ENCODE measurements at regions not wholly inside any gene's neighbourhood (a gene's known extent, or its start where the extent isn't known, plus 50 kb on each side); places are given as distances from the start of the nearest gene placed in this dataset.

DNA sequence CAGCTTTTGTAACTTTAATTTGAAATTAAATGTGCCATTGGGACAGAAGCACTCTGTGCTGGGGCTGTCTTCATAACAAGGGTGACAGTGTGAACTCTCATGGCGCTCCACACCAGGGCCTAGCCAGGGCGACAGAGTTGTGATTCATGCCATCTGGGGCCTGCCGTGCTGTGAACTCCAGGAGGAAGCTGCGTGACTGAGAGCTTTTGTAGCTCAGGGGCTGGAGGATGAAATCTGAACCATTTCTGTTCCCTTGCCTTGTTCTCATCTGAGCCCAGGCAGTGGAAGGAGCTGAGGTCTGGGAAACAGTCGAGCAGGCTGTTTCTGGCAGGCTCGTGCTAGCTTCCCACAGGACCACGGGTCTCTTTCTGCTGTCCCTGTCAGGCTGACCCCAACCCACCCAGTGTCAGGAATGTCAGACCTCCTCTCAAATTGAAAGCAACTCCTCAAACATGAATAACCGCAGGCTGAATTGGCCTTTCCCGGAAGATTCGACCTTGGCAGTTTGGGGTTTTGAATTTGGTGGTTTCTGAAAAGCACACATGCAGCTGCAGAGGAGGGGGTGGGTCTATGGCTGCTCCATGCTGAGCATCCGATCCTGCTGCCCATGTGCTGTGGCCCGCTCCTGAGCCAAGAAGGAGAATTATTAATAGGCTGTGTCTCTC is 69.2 kb upstream of the RPS23 start:
- peak overlapping the region in 2 of 3 experiments; percentile 11 to 57 for H3K4me3 Mint-ChIP-seq
- TF ChIP-seq, protein P1, sequence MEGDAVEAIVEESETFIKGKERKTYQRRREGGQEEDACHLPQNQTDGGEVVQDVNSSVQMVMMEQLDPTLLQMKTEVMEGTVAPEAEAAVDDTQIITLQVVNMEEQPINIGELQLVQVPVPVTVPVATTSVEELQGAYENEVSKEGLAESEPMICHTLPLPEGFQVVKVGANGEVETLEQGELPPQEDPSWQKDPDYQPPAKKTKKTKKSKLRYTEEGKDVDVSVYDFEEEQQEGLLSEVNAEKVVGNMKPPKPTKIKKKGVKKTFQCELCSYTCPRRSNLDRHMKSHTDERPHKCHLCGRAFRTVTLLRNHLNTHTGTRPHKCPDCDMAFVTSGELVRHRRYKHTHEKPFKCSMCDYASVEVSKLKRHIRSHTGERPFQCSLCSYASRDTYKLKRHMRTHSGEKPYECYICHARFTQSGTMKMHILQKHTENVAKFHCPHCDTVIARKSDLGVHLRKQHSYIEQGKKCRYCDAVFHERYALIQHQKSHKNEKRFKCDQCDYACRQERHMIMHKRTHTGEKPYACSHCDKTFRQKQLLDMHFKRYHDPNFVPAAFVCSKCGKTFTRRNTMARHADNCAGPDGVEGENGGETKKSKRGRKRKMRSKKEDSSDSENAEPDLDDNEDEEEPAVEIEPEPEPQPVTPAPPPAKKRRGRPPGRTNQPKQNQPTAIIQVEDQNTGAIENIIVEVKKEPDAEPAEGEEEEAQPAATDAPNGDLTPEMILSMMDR (IDR thresholded peaks at IDR 0.05; ENCODE audit: unreplicated experiment in 3 of 3) = no peak
- H3K27ac Mint-ChIP-seq = peak overlapping the region; percentile 97 to 98 (median 98)
- H3K36me3 Mint-ChIP-seq (ENCODE audit: low read depth) = no peaks in the 10 kb centered on the region
- H3K4me1 Mint-ChIP-seq = peaks cover 51% of the 10 kb centered on the region
- no peaks in the 10 kb centered on the region for H3K9me3 Mint-ChIP-seq
- H3K27me3 Mint-ChIP-seq (ENCODE audit: low read depth) = peaks cover 3% of the 10 kb centered on the region

DNA sequence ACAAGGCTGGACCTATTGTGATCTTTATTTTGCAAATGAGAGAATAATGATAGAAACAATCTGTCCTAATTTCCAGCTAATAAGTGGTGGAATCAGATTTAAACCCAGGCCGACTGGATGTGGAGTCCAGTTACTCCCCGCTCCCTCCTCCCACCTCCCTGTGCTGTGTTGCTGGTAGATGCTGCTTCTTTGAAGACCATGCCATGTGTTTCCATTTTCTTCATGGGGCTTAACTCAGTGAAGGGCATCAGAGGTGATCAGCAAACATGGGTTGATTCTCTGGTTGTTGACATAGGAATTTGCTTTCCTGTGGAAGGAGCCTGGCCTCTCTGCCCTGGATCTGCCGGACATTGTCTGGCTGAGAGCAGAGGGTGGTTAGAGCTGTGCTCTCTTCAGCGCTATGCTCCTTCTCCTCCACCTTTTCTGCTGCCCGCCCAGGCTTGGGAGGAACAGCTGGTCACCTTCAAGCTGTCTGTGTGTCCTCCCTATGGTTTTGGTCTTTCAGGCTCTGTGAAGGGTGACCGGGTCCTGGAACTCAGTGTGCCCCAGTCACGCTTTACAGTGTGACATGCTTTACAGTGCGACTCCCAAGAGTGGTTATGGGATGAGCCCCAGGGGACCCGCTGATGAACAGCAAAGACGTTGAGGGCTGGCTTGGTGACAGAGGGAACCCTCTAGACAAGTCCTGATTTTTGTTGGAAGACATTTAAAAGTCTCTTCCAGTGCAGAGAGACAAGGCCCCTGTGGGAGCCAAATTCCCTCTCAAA is 68.4 kb upstream of the RPS23 start:
- Mint-ChIP-seq H3K4me1 (peaks cover 46% of the 10 kb centered on the region), H3K4me3 (no peak overlapping the region), H3K27me3 (ENCODE audit: low read depth) (peaks cover 3% of the 10 kb centered on the region), H3K27ac (peak overlapping the region; percentile 97 to 98 (median 98)), H3K9me3 (no peaks in the 10 kb centered on the region), H3K36me3 (ENCODE audit: low read depth) (no peaks in the 10 kb centered on the region)
- TF ChIP-seq, protein P1 (IDR thresholded peaks at IDR 0.05; ENCODE audit: unreplicated experiment in 3 of 3) = no peak

DNA sequence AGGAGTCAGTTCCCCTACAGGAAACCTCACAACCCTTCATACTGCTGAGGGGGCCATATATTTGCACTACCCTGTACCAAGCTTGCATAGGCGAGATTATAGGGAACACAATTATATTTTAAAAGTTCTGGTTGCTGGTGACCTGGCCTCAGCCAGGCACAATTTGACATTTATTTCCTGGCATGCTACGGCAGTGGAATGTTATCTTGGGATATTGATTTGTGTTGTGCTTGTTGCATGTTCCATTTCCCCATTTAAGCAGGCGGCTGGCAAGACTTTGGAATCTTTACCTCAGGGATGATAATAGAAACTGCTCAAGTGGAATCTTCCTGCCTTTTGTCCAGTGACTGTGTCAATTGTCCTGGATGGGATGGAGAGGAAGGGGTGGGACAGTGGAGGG is 67.0 kb upstream of the RPS23 start:
- TF ChIP-seq, protein P1 (IDR thresholded peaks at IDR 0.05; ENCODE audit: unreplicated experiment in 3 of 3) = no peak
- Mint-ChIP-seq H3K27me3 (ENCODE audit: low read depth) (peaks cover 3% of the 10 kb centered on the region), H3K9me3 (no peaks in the 10 kb centered on the region), H3K4me1 (peaks cover 50% of the 10 kb centered on the region), H3K27ac (peak overlapping the region; percentile 40 to 60 (median 59)), H3K4me3 (no peak overlapping the region), H3K36me3 (ENCODE audit: low read depth) (no peaks in the 10 kb centered on the region)

DNA sequence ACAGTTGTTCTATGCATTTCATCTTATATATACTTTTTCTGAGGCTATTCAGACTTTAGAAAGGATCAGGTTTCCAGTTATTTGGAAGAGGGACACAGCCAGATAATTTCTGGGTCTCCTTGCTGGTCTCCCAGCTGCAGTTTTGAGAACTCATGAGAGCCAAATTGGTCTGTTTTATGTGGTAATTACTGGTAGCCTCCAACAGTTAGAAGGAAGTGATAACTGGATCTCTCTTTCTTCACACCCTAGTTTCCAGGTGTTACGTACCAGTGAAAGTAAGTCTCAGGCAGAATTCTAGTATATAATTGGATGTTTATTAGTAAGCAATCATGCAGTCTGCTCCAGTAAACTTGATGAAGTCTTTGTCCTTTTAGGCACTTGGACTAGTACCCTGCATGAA is 63.2 kb upstream of the RPS23 start:
- H3K9me3 Mint-ChIP-seq = no peaks in the 10 kb centered on the region
- TF ChIP-seq, protein P1 (IDR thresholded peaks at IDR 0.05; ENCODE audit: unreplicated experiment in 3 of 3) = no peak
- peaks cover 44% of the 10 kb centered on the region for H3K4me1 Mint-ChIP-seq
- H3K36me3 Mint-ChIP-seq (ENCODE audit: low read depth) = no peaks in the 10 kb centered on the region
- peaks cover 3% of the 10 kb centered on the region for H3K27me3 Mint-ChIP-seq (ENCODE audit: low read depth)
- H3K4me3 Mint-ChIP-seq = no peak overlapping the region
- H3K27ac Mint-ChIP-seq = peak overlapping the region in 2 of 3 experiments; percentile 34 to 74

DNA sequence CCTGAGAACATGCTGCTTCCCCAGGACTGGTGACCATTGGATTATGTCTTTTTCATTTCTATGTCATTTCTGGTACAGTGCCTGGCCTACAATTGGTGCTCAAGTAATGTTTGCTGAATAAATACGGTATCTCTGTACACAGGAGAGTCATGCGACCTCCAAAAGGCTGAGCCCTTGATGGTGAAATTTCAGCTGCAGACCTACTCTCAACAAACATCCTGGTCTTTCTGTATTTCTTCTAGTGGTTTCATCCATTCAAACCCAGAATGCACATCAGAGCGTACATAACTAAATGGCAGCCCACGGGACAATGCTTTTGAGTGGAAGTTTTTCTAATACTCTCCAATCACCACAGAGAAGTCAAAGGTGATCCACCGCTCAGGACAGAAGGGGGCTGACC is 62.6 kb upstream of the RPS23 start:
- peaks cover 46% of the 10 kb centered on the region for H3K4me1 Mint-ChIP-seq
- peak overlapping the region in 2 of 3 experiments; percentile 34 to 74 for H3K27ac Mint-ChIP-seq
- peaks cover 3% of the 10 kb centered on the region for H3K27me3 Mint-ChIP-seq (ENCODE audit: low read depth)
- H3K9me3 Mint-ChIP-seq = no peaks in the 10 kb centered on the region
- no peak overlapping the region for H3K4me3 Mint-ChIP-seq
- no peaks in the 10 kb centered on the region for H3K36me3 Mint-ChIP-seq (ENCODE audit: low read depth)
- TF ChIP-seq, protein P1 (IDR thresholded peaks at IDR 0.05; ENCODE audit: unreplicated experiment in 3 of 3) = no peak

Data from nephron (organoid).